Lung (tissue), 11 donors: ENCODE measurements at regions not wholly inside any gene's neighbourhood (a gene's known extent, or its start where the extent isn't known, plus 50 kb on each side); places are given as distances from the start of the nearest gene placed in this dataset.

Source experiments
- ATAC-seq: fragments of 200-7000 bp; cut with Tn5 transposase; one replicate; pipeline ENCODE4 v1.9.1; 2020; ENCODE audit warnings: moderate number of reproducible peaks; ENCODE audit not compliant: insufficient read depth, low FRiP score
- DNase-seq, 3 donors: peaks; one replicate each; pipeline ENCODE4 v3.0.0-alpha.2; 2013 to 2017
- H3K27ac ChIP-seq, 2 donors: one replicate each; pipeline ENCODE4 v1.5.1; 2013; ENCODE audit warnings: mild to moderate bottlenecking in 2 of 2, moderate library complexity in 2 of 2, control low read depth in 1 of 2, inconsistent platforms in 1 of 2, low read depth in 1 of 2, low read length in 1 of 2
- H3K27me3 ChIP-seq, 3 donors: one replicate each; pipeline ENCODE4 v1.5.1; 2013; ENCODE audit warnings: low read length in 2 of 3; ENCODE audit not compliant: control insufficient read depth in 3 of 3, insufficient read depth in 3 of 3
- H3K36me3 ChIP-seq, 4 donors: one replicate each; pipeline ENCODE4 v1.5.1; 2013; ENCODE audit warnings: low read length in 4 of 4, mild to moderate bottlenecking in 1 of 4, moderate library complexity in 1 of 4; ENCODE audit not compliant: control insufficient read depth in 4 of 4, insufficient read depth in 4 of 4
- H3K4me1 ChIP-seq, 5 donors: one replicate each; pipeline ENCODE4 v1.5.1; 2013; ENCODE audit warnings: low read length in 5 of 5, mild to moderate bottlenecking in 2 of 5, moderate library complexity in 1 of 5; ENCODE audit not compliant: control insufficient read depth in 5 of 5, insufficient read depth in 5 of 5
- H3K4me3 ChIP-seq: one replicate; pipeline ENCODE4 v1.5.1; 2013; ENCODE audit warnings: mild to moderate bottlenecking, control low read depth, moderate library complexity
- H3K9ac ChIP-seq, 2 donors: one replicate each; pipeline ENCODE4 v1.5.1; 2013; ENCODE audit warnings: low read length in 2 of 2, control low read depth in 1 of 2; ENCODE audit not compliant: insufficient read depth in 1 of 2
- H3K9me3 ChIP-seq, 4 donors: one replicate each; pipeline ENCODE4 v1.5.1; 2013; ENCODE audit warnings: low read length in 3 of 4, mild to moderate bottlenecking in 1 of 4, moderate library complexity in 1 of 4; ENCODE audit not compliant: control insufficient read depth in 4 of 4, insufficient read depth in 3 of 4
- CTCF ChIP-seq: IDR thresholded peaks from 2 replicates; pipeline ENCODE4 v1.5.1; 2012; ENCODE audit warnings: mild to moderate bottlenecking; ENCODE audit errors: control extremely low read depth, extremely low read depth
- WGBS, 2 donors: extraction: QIAGEN DNeasy Blood & Tissue Kit; methylation state at CpG; one replicate each; pipeline ENCODE4 v1.1.7; 2013; 5-methylcytosine and 5-hydroxymethylcytosine counted together
- donor health status: control.
- donor health status: control.
- donor health status: Bipolar disorder and iron deficiency.
- donor health status: healthy.
- donor health status: DM: yes; HTN: yes; CAD: no.

DNA sequence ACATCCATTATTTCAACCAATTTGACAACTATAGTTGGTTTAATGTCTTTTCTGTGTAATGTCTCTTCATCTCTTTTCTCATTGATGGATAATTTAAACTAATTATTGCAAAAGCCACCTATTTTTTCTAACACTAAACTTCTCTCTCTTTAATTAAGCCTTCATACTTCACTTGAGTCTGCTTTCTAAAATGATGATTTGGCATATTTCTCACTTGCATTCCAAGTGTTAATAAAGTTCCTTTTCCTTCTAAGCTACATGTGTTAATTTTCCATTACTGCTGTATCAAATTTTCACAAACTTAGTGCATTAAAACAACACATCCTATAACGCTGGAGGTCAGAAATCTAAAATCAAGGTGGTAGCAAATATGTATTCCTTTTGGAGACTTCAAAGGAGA lies 1743.8 kb upstream of the PCDH7 start:
- 74 to 75% methylated on average over 1 of the region's 1 CpG for WGBS, 2 donors
- no peaks in the 10 kb centered on the region for H3K27me3 ChIP-seq

GRCh38 chr4:29002151-29002550 lies 1718.0 kb upstream of the PCDH7 start:
- Histone ChIP-seq H3K9ac (no peak overlapping the region), H3K27ac (no peak overlapping the region), H3K27me3 (no peaks in the 10 kb centered on the region), H3K4me1 (no peaks in the 10 kb centered on the region), H3K4me3 (no peak overlapping the region), H3K36me3 (no peaks in the 10 kb centered on the region), H3K9me3 (peaks cover 0 to 7% (median 3%) of the 10 kb centered on the region in 4 donors)
- no peak for DNase-seq
- no peak for TF ChIP-seq CTCF
- ATAC-seq = no peak

More for the DNA sequence above, 1743.8 kb upstream of the PCDH7 start:
- Histone ChIP-seq H3K9ac (no peak overlapping the region), H3K4me3 (no peak overlapping the region), H3K9me3 (no peaks in the 10 kb centered on the region), H3K27ac (no peak overlapping the region), H3K36me3 (no peaks in the 10 kb centered on the region), H3K4me1 (no peaks in the 10 kb centered on the region)
- TF ChIP-seq CTCF = no peak
- DNase-seq (no peak), ATAC-seq (no peak)

GRCh38 chr4:29005838-29006237 lies 1714.3 kb upstream of the PCDH7 start:
- Histone ChIP-seq H3K9me3 (no peaks in the 10 kb centered on the region), H3K4me1 (no peaks in the 10 kb centered on the region), H3K36me3 (no peaks in the 10 kb centered on the region), H3K27ac (no peak overlapping the region), H3K4me3 (no peak overlapping the region), H3K9ac (no peak overlapping the region), H3K27me3 (no peaks in the 10 kb centered on the region)
- ATAC-seq (no peak), DNase-seq (no peak)
- 81 to 84% methylated on average over 4 of the region's 4 CpGs for WGBS, 2 donors
- TF ChIP-seq CTCF = no peak

DNA sequence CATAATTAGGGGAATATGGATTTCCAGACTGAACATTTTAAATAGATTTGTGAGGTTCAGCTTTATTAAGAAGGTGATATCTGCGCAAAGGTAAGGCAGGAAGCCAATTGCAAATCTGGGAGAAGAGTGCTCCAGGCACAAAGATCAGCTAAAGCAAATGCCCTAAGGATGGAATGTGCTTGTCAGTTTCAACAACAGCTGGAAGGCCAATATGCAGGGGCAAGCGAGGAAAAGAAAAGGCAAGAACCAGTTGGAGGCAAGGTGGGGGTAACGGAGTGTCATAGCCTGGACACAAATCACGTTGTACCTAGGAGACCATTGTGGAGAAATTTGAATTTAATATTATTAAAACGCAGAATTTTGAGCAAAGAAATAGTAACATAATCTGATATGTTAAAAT lies 1710.3 kb upstream of the PCDH7 start:
- Histone ChIP-seq H3K9me3 (no peaks in the 10 kb centered on the region), H3K27me3 (no peaks in the 10 kb centered on the region), H3K36me3 (no peaks in the 10 kb centered on the region), H3K4me3 (no peak overlapping the region), H3K27ac (no peak overlapping the region), H3K9ac (no peak overlapping the region), H3K4me1 (no peaks in the 10 kb centered on the region)
- no peak for DNase-seq
- TF ChIP-seq CTCF = no peak
- WGBS, 2 donors = 55 to 56% methylated on average over 5 of the region's 5 CpGs
- ATAC-seq = no peak
